ENCODE measurements at regions not wholly inside any gene's neighbourhood (a gene's known extent, or its start where the extent isn't known, plus 50 kb on each side); places are given as distances from the start of the nearest gene placed in this dataset.

- TF ChIP-seq CTCF (IDR thresholded peaks at IDR 0.05) = no peak
- no peak for TF ChIP-seq EZH2 (IDR thresholded peaks at IDR 0.05; ENCODE audit: borderline replicate concordance, insufficient read depth, low read depth, low read length, poor library complexity, severe bottlenecking)
These were observed 186.7 kb upstream of the KLF6 start for GRCh38 chr10:3971713-3972112.

Measured in B cell (primary cell).